Omental fat pad (tissue), 3 donors: ENCODE measurements at regions not wholly inside any gene's neighbourhood (a gene's known extent, or its start where the extent isn't known, plus 50 kb on each side); places are given as distances from the start of the nearest gene placed in this dataset.
"Not testable (repeated sequence)": the region's sequence is repeated elsewhere in the genome, so short reads cannot be mapped to it uniquely, and the experiment has no call there.

ENCODE experiments used
- ATAC-seq: fragments of 150-250 bp; one replicate; pipeline ENCODE4 v1.9.1; 2016; ENCODE audit warnings: mild to moderate bottlenecking, moderate library complexity; ENCODE audit not compliant: low FRiP score
- DNase-seq: peaks from one replicate; pipeline ENCODE4 v3.0.0-alpha.2; 2019; ENCODE audit warnings: low spot score
- TF ChIP-seq, protein P1 (sequence below), 3 donors: fragments of 450-650 bp; IDR thresholded peaks; one replicate each; pipeline ENCODE4 v1.5.1; 2016 to 2017; ENCODE audit warnings: antibody characterized with exemption in 3 of 3, mild to moderate bottlenecking in 3 of 3, moderate library complexity in 2 of 3

DNA sequence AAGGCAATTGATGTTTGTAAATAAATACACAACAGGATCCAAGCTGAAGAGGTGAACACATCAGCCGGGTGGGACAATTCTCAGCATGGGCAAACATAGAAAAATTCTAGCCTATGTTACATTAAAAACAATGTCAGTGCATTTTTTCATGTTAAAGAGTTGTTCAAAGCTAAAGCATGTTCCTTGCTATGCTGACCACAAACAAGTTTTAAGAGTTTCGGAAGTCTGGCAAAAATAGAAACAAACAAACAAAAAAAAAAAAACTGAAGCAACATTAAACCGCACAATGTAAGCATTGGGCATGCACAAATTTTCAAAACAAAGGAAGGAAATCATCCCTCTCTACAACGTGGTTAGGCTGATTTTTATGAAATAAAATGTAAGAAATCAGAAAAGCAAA, 185.8 kb downstream of the FOXD4L6 start:
- ATAC-seq, DNase-seq: not testable (repeated sequence)

DNA sequence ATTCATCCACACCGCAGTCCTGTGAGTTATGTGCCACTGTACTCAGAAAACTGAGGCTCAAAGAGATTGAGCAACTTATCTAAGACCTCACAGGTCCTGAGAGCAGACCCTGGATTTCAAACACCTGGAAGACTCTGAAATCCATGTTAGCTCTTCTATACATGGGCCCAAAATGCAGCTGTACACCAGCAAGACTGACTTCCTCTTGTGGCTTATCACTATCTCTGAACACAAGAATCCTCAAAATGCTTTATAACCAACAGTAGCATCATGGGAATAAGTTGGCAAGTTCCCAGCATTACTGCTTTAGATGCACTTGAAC, 188.6 kb downstream of the FOXD4L6 start:
- not testable (repeated sequence) for DNase-seq, ATAC-seq

DNA sequence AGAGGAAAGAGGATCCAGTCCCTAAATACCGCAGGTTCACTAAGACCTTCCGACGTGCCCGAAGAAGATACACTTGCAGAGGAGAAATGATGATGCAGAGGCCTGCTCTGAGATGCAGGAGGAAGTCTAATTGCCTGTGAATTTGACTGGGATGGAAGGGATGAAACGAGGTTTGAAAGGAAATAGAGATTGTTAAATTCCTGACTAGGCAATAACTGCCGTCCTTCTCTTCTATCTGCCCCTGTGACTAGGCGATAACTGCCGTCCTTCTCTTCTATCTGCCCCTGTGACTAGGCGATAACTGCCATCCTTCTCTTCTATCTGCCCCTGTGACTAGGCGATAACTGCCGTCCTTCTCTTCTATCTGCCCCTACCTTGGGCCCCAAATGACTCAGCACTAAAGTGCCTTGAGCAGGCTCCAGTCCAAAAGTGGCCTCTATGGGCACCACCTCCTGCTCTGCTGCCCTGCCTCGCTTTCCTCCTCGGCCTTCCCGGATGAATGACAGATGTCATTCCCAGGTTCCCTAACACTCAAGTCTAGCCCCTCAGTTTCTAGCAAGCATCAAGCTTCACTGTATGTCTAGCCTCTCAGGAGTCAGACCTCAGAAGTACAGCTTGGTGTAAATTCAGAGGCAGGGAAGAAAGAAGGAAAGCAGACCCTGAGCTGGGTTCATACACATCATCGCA, 189.1 kb downstream of the FOXD4L6 start:
- not testable (repeated sequence) for ATAC-seq, DNase-seq

DNA sequence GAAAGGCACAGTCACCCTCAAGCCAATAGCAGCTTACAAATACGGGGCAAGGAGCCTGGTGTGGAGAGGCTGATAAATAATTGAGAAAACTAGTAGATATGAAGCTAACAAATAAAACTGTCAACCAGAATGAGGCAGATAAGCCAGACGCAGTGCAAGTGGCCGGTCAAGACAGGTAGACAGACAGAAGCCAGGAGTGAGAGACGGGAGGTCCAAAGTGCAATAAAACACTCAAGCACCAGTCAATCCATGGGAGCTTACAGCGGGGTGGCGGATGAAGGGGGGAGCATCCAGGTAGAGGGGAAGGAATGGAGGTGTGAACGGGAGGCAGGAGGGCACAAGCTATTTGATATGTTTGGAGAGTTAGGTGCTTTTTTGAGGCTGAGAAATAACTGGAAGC, 193.1 kb downstream of the FOXD4L6 start:
- DNase-seq (no peak), ATAC-seq (no peak)
- TF ChIP-seq, protein P1, sequence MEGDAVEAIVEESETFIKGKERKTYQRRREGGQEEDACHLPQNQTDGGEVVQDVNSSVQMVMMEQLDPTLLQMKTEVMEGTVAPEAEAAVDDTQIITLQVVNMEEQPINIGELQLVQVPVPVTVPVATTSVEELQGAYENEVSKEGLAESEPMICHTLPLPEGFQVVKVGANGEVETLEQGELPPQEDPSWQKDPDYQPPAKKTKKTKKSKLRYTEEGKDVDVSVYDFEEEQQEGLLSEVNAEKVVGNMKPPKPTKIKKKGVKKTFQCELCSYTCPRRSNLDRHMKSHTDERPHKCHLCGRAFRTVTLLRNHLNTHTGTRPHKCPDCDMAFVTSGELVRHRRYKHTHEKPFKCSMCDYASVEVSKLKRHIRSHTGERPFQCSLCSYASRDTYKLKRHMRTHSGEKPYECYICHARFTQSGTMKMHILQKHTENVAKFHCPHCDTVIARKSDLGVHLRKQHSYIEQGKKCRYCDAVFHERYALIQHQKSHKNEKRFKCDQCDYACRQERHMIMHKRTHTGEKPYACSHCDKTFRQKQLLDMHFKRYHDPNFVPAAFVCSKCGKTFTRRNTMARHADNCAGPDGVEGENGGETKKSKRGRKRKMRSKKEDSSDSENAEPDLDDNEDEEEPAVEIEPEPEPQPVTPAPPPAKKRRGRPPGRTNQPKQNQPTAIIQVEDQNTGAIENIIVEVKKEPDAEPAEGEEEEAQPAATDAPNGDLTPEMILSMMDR (IDR thresholded peaks at IDR 0.05): no peak

DNA sequence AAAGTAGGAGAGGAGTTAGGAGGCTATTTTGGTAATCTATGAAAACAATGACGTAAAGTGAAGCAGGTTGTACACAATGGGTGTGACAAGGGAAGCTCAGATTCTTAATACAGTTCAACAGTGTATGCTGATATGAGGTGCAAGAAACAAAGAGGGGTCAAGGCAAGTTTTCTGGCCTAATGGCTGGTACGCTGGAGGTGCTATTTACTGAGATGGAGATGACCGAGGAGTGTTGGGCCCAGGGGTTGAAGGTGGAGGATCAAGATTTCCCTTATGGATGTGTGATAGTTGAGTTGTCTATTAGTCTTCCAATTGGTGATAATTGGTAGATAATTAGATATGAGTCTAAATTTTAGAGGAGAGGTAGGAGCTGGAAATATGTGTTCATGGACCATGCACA, 194.0 kb downstream of the FOXD4L6 start:
- ATAC-seq, DNase-seq: not testable (repeated sequence)

DNA sequence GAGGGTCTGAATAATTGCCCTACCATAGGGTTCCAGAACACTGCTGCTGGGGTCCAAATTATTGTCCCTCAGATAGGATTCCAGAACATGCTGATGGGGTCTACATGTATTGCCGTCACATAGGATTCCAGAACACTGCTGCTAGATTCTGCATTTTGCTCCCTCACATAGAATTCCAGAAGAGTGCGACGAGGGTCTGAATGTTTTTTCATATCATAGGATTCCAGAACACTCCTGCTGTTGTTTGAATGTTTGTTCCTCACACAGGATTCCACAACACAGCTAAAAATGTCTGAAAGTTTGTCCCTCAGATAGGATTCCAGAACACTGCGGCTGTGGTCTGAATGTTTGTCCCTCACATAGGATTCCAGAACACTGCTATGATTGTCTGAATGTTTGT, 198.1 kb downstream of the FOXD4L6 start:
- not testable (repeated sequence) for ATAC-seq

DNA sequence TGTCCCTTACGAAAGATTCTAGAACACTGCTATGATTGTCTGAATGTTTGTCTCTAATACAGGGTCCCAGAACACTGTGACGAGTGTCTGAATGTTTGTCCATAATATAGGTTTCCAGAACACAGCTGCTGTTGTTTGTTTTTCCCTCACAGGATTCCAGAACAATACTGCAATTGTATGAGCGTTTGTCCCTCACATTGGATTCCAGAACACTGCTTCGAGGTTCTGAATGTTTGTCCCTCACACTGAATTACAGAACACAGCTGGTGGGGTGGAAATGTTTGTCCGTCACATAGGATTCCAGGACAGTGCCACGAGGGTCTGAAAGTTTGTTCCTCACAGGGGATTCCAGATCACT, 199.0 kb downstream of the FOXD4L6 start:
- not testable (repeated sequence) for ATAC-seq, DNase-seq

More for the DNA sequence above, 198.1 kb downstream of the FOXD4L6 start:
- DNase-seq: not testable (repeated sequence)

DNA sequence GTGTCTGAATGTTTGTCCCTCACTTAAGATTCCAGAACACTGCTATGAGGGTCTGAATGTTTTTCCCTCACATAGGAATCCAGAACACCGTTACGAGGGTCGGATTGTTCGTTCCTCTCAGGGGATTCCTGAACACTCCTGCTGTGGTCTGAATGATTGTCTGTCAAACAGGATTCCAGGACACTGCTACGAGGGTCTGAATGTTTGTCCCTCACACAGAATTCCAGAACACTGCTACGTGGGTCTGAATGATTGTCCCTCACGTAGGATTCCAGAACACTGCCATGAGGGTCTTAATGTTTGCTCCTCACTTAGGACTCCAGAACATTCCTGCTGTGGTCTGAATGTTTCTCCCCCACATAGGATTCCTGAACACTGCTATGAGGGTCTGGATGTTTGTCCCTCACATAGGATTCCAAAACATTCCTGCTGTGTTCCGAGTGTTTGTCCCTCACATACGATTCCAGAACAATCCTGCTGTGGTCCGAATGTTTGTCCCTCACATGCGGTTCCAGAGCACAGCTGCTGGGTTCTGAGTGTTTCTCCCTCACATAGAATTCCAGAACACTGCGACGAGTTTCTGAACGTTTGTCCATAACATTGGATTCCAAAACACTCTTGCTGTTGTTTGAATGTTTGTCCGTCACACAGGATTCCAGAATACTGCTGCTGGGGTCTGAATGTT, 199.5 kb downstream of the FOXD4L6 start:
- DNase-seq: no peak
- ATAC-seq: no peak
- TF ChIP-seq, protein P1 (IDR thresholded peaks at IDR 0.05): no peak

DNA sequence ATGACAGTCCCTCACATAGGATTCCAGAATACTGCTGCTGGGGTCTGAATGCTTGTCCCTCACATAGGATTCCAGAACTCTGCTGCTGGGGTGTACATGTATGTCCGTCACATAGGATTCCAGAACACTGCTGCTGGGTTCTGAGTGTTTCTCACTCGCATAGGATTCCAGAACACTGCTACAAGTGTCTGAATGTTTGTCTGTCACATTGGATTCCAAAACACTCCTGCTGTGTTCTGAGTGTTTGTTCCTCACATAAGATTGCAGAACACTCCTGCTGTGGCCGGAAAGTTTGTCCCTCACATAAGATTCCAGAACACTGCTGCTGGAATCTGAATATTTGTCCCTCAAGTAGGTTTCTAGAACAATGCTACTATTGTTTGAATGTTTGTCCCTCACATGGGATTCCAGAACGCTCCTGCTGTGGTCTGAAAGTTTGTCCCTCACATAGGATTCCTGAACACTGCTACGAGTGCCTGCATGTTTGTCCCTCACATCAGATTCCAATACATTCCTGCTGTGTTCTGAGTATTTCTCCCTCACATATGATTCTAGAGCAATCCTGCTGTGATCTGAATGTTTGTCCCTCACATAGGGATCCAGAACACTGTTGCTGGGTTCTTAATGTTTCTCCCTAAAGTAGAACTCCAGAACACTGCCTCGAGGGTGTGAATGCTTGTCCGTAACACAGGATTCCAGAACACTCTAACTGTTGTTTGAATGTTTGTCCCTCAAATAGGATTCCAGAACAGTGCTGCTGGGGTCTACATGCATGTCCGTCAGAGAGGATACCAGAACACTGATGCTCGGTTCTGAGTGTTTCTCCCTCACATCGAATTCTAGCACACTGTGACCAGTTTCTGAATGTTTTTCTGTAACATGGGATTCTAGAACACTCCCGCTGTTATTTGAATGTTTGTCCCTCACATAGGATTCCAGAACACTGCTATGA, 200.4 kb downstream of the FOXD4L6 start:
- TF ChIP-seq, protein P1 (IDR thresholded peaks at IDR 0.05): no peak
- DNase-seq: no peak

DNA sequence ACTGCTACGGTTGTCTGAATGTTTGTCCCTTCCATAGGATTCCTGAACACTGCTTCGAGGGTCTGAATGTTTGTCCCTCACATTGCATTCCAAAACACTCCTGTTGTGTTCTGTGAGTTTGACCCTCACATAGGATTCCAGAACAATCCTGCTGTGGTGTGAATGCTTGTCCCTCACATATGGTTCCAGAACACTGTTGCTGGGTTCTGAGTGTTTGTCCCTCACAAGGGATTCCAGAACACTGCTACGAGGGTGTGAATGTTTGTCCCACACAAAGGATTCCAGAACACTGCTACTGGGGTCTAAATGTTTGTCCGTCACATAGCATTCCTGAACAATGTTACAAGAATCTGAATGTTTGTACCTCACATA, 201.2 kb downstream of the FOXD4L6 start:
- ATAC-seq (no peak), DNase-seq (no peak)
- TF ChIP-seq, protein P1 (IDR thresholded peaks at IDR 0.05): no peak

More for the DNA sequence above, 200.4 kb downstream of the FOXD4L6 start:
- ATAC-seq: peak; percentile 10
